RCC 7860 (cell line): ENCODE measurements at regions not wholly inside any gene's neighbourhood (a gene's known extent, or its start where the extent isn't known, plus 50 kb on each side); places are given as distances from the start of the nearest gene placed in this dataset.

Source experiments
- DNase-seq: peaks from one replicate; pipeline ENCODE4 v3.0.0-alpha.2; 2015; ENCODE audit warnings: low spot score
- FAIRE-seq: peaks from 2 replicates; lab custom pipeline; 2012; peaks lifted over from hg19 to GRCh38; lab: Jason Lieb, UNC

DNA sequence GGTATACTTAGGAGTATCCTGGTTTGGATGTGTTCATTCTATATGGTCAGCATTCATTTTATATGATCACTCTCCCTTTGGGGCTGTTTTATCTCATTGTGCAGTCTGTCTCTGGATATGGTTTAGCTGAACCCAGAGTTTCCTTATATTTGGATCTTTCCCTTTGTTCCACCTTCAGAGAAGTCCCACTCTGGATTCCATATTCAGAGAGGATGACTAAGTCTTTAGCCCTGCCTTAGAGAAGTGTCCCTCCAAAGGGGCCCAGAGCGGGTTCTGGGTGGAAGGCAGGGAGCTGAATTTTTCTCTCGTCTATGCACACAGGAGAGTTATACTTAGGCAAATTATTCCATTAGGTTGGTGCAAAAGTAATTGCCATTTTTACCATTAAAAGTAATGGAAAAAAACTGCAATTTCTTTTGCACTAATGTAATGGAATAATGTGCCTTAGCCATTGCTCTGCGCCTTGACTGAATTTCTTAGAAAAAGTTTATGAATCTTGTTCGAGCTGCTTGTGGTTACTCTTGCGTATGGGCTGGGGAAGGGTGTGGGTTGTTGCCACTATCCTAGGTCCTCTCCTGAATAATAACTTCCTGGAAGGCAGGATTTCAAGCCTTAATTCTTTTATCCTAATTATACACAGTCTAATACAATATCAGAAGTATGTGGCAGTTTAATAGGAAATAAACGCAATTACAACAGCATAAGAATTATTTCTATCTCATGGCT, 74.2 kb upstream of the MTPN start:
- FAIRE-seq (no peak), DNase-seq (no peak)

DNA sequence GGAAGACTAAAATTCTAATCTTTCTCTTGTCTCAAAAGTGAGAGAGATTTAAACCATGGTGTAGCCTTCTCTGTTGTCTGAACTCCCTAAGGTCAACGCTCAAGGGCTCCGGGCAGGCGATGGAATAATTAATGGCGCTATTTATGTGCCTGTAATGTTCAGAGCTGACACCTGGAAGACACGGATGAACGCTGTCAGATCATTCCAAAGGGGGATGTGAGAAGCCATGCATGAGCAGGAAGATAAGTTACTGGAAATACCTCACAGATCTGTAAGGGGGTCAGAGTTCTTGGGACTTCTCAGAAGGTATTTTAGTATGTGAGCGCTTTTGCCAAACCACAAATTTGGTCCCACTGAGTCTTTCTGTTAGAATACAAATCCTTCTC, 73.3 kb upstream of the MTPN start:
- FAIRE-seq (no peak), DNase-seq (no peak)

DNA sequence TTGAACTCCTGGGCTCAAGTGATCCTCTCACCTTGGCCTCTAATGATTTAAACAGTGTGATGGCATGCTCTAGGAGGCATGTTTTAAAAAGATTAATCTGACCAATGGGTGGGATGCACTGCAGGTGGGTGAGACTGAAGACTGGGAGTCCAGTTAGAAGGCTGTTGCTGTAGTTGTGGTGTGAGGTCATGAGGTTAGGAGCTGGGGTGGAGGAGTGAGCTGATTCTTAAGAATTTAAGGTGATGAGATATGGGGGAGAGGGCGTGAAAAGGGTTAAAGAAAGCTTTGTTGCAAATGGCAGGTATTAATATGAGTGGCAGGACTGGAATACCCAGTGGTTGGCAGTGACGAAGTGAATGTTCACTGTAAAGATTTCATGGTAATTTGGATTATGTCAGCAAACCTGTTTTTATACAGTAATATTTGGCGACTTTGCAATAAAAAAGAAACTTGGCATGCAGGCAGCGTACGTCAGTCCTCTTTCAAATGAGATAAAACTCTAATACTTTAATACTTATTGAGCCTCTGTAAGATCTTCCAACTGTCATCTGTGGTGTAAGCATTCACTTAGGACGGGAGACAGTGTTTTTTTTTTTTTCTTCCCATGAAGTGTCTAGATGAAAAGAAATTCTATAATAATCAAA, 72.8 kb upstream of the MTPN start:
- FAIRE-seq (no peak), DNase-seq (no peak)

DNA sequence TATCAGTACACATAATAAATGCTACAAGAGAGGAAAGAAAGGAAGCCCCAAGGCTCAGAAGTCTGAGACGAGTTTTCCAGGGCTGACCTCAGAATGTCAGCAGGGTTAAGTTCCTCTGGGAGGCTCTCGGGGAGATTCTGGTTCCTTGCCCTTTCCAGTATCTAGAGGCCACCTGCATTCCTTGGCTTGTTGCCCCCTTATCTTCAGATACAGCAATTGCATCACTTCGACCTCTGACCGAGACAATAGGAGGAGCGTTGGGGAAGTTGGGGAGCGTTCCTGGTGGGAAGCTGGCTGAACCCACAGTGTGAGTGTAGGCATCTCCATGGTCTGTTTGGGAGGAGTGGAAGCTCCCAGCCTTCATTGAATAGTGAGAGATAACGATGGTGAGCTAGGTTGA, 72.0 kb upstream of the MTPN start:
- DNase-seq = no peak
- no peak for FAIRE-seq

DNA sequence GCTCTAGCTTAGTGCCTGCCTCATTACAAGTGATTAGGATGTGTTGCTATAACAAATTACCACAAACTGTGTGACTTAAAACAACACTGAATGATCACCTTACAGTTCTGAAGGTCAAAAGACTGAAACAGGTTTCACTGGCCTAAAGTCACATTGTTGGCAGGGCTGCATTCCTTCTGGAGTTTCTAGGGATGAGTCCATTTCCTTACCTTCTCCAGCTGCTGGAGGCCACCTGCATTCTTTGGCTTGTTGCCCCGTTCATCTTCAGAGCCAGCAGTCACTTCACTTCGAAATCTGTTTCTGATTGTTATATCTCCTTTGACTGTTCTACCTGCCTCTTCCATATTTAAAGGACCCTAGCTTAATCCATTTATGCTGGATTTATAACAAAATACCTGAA, 69.4 kb upstream of the MTPN start:
- no peak for DNase-seq
- FAIRE-seq = no peak

DNA sequence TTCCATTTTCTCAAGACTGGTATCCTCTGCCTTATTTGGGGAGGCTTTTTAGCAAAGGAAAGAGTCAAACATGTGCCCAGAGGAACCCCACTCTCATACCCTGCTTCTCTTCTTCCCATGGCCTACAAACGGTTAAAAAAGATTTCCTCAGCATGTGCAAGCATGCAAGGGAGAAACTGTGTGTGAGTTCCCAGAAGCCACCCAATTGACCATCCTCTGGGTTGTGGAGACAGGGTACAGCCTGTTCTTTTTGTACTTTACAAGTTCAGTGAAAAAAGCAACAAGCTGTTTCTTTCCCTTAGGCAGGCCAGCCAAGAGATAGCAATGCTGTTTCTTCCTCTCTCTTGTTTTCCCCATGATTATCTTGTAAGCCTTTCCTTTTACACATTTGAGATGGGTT, 68.8 kb upstream of the MTPN start:
- DNase-seq = no peak
- FAIRE-seq = no peak

DNA sequence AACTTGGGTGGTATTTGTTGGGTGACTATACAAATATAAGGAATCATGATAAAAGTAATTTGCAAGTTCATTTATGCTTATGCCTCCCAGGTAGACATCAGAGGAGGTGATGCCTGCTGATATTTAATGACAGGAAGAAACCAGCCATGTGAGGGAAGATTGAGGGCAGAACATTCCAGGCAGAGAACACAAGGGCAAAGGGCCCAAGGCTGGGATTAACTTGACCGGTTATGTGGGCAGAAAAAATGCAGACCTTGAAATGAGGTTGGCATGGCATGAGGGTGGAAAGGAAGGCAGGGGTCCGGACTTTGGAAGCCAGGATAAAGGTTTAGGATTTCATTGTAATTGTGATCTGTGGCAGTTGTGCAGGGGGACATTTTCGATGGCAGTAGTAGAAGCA, 68.0 kb upstream of the MTPN start:
- FAIRE-seq (no peak), DNase-seq (no peak)

DNA sequence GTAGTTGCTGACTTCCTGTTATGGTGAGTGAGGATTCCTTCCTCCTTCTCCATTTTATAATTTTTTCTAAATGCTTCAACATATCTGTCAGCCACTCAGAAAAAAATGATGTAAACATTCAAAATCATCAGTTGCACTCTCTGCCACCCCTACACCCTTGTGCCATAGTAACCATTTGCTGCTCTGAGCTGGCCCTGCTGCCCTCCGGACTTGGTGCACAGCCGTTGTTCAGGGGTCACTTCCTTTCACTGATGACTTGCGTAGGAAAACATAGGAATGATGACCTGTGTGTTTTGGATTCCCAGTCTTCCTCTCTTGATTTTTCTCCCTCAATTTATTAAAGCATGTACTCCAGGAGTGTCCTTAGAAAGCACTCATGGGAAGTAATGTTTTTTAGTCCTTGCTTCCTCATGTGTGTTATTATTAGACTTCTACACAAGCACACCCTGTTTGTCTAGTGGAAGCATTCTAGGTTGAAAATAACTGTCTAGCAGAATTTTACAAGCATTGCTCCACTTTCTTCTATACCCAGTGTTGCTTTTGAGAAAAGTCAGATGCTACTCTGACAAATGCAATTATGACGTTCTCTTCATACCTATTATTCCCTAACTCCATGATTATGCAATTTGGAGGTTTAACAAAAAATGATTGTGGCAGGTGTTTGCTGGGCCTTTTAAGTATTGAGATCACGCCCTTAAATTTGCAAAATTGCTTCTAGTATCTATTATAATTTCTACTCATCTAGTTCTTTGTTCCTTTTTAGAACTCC, 62.6 kb upstream of the MTPN start:
- no peak for FAIRE-seq

DNA sequence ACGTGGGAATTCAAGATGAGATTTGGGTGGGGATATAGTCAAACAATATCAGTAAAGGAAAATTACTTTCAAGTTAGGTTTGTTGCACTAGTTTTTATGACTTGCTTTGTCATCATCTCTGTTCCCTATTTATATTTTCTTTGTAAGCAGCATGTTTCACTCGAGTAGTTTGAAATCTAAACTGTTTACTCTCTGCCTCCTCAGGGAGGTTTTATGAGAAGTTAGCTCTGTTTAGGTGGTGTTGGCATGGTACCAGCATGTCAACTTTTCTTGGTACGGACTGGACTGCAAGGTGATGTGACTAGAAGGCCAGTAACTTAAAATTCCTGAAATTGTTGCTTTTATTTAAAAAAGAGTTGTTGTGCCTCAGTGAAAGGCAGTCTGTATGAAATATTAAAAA, 59.2 kb upstream of the MTPN start:
- no peak for FAIRE-seq

More for the DNA sequence above, 62.6 kb upstream of the MTPN start:
- no peak for DNase-seq

DNA sequence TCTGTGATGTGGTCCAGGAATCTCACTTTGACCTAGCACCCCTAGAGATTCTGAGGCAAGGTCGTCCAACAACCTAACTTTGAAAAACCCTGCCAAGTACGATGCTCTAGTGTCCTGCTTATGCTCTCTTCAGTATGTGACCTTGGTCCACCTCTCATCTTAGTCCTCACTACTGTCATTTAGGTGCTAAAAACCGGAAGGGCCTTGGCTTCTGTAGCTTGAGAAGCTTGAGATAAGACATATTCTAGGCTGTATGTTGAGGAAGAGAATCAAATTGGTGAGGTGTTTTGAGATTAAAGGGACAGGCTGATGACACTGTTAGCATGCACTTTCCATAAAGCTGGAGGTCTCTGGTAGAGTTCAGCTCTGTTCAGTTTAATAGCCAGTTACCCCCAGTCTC, 57.0 kb upstream of the MTPN start:
- FAIRE-seq = no peak

More for the DNA sequence above, 59.2 kb upstream of the MTPN start:
- no peak for DNase-seq

DNA sequence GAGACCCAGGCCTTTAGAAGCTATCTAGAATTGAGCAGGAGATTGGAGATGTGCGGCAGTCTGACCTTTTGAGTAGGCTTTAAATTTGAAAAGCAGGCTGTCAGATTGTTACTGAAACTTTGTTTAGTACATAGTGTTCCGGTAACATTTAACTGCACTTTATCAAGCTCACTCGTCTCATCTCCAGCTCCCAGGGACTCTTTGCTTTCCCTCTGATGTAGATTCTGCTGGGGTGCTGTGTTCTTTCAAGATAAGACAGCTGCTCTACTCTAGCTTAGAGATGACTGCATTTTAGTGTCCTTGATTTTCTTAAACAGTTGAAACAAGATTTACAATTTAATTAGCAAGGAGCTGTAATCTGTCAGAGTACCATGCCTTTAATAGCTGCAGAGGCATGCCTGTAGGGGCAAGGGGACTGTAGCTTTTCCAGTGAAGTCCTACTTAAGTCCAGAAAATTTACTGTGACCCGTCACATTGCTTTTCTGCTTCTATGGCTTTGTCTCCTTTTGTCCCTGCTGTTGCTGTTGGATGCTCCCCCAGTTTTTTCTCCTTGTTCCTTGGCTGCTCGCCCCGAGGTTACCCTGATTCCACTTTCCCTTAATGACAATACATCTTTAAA, 56.4 kb upstream of the MTPN start:
- DNase-seq (no peak), FAIRE-seq (no peak)

More for the DNA sequence above, 57.0 kb upstream of the MTPN start:
- no peak for DNase-seq

DNA sequence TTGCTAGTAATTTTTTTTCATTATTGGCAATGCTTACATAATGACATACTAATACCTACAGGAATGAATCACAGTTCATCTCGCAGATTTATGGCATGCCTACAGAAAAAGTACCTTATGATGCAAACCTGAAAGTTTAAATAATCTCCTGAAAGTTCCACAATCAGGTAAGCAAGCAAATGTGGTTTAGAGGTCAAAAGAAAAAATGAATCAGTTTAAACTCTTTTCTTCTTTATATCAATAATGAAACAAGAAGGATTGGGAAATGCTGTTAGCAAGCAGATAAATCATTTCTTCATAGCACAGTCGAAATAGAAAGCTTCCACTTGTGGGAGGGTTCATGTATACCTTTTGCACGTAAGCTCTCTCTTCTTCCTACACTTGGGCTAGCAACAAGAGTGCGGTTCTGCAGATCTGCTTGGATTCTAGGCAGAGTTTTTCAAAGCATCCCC, 53.7 kb upstream of the MTPN start:
- no peak for FAIRE-seq

DNA sequence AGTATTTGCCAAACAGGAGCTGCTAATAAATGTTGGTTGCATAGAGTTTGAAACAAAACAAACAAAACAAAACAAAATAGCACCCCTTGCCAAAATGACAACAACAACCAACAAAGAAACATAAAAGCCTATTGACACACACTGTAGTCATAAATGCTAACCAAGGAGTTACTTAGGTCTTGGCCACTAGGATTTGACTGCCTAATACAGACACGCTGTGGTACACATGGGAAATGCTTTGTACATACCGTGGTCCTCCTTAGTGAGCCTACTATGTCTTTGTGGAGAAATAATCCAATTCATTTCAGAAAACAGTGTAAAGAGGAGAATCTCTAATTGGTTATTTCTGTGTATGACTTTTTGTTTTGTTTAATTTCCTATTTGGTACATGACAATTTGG, 53.2 kb upstream of the MTPN start:
- FAIRE-seq (no peak), DNase-seq (no peak)

More for the DNA sequence above, 53.7 kb upstream of the MTPN start:
- no peak for DNase-seq

DNA sequence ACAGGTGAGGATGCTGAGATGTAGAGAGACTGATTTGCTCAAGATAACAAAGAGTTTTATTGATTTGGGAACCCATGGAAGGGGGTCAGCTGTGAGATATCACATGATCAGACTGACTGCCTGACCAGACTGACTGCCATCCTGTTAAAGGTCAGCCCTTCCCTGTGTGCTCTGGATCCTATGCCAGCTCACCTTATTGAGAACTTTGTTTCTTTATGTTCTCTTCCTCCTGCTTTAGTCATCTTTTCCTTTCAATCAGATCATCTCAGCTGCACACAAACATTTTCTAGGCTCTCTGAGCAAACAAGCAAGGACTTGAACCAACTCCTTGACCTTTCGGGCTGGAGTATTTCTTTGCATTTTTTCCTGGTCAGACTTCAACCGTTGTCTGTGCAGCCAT, 50.0 kb upstream of the MTPN start:
- DNase-seq = no peak
- no peak for FAIRE-seq
